ENCODE measurements at regions not wholly inside any gene's neighbourhood (a gene's known extent, or its start where the extent isn't known, plus 50 kb on each side); places are given as distances from the start of the nearest gene placed in this dataset.

GRCh38 chr22:47997052-47997590 lies 1234.7 kb downstream of the TBC1D22A start:
- DNase-seq = no peak
- H3K9me3 ChIP-seq = no peaks in the 10 kb centered on the region
- H3K27me3 ChIP-seq = peaks cover 0 to 7% (median 0%) of the 10 kb centered on the region in 3 donors
- WGBS, 5 donors = 58 to 73% (median 60%) methylated on average over 10 of the region's 10 CpGs
- no peaks in the 10 kb centered on the region for H3K36me3 ChIP-seq
- intact Hi-C loops (cut with DNase I; ENCODE audit: low total_unique reads) = no loop called here
- no peak overlapping the region for H3K27ac ChIP-seq
- no peak for TF ChIP-seq POLR2A (IDR thresholded peaks at IDR 0.05)
- TF ChIP-seq POLR2AphosphoS5 (IDR thresholded peaks at IDR 0.05) = no peak
- no peak for TF ChIP-seq EP300 (IDR thresholded peaks at IDR 0.05)
- TF ChIP-seq CTCF (IDR thresholded peaks at IDR 0.05) = no peak
- H3K4me1 ChIP-seq = no peaks in the 10 kb centered on the region
- H3K4me3 ChIP-seq = no peak overlapping the region

GRCh38 chr22:47996446-47996857 lies 1234.0 kb downstream of the TBC1D22A start:
- peaks cover 0 to 10% (median 0%) of the 10 kb centered on the region in 3 donors for H3K27me3 ChIP-seq
- 85 to 95% (median 87%) methylated on average over 4 to 8 of the region's 8 CpGs for WGBS, 5 donors
- intact Hi-C loops (cut with DNase I; ENCODE audit: low total_unique reads) = no loop called here
- no peak overlapping the region for H3K27ac ChIP-seq
- H3K4me1 ChIP-seq = no peaks in the 10 kb centered on the region
- H3K4me3 ChIP-seq = no peak overlapping the region
- no peak for DNase-seq
- no peaks in the 10 kb centered on the region for H3K36me3 ChIP-seq
- TF ChIP-seq CTCF (IDR thresholded peaks at IDR 0.05) = no peak
- TF ChIP-seq EP300 (IDR thresholded peaks at IDR 0.05) = no peak
- no peak for TF ChIP-seq POLR2AphosphoS5 (IDR thresholded peaks at IDR 0.05)
- TF ChIP-seq POLR2A (IDR thresholded peaks at IDR 0.05) = no peak
- no peaks in the 10 kb centered on the region for H3K9me3 ChIP-seq

GRCh38 chr22:47995718-47996117 lies 1233.3 kb downstream of the TBC1D22A start:
- DNase-seq = no peak
- no peaks in the 10 kb centered on the region for H3K4me1 ChIP-seq
- intact Hi-C loops (cut with DNase I; ENCODE audit: low total_unique reads) = no loop called here
- peaks cover 0 to 14% (median 0%) of the 10 kb centered on the region in 3 donors for H3K27me3 ChIP-seq
- WGBS, 5 donors = 75 to 89% (median 86%) methylated on average over 6 to 8 of the region's 8 CpGs
- H3K4me3 ChIP-seq = no peak overlapping the region
- no peaks in the 10 kb centered on the region for H3K9me3 ChIP-seq
- H3K36me3 ChIP-seq = no peaks in the 10 kb centered on the region
- H3K27ac ChIP-seq = no peak overlapping the region
- TF ChIP-seq POLR2AphosphoS5 (IDR thresholded peaks at IDR 0.05) (no peak), EP300 (IDR thresholded peaks at IDR 0.05) (no peak), POLR2A (IDR thresholded peaks at IDR 0.05) (no peak), CTCF (IDR thresholded peaks at IDR 0.05) (no peak)

- no peaks in the 10 kb centered on the region for H3K4me1 ChIP-seq
- TF ChIP-seq CTCF (IDR thresholded peaks at IDR 0.05) (no peak), POLR2AphosphoS5 (IDR thresholded peaks at IDR 0.05) (no peak), EP300 (IDR thresholded peaks at IDR 0.05) (no peak), POLR2A (IDR thresholded peaks at IDR 0.05) (no peak)
- H3K36me3 ChIP-seq = no peaks in the 10 kb centered on the region
- H3K27me3 ChIP-seq = peaks cover 0 to 14% (median 0%) of the 10 kb centered on the region in 3 donors
- DNase-seq = no peak
- no peak overlapping the region for H3K27ac ChIP-seq
- intact Hi-C loops (cut with DNase I; ENCODE audit: low total_unique reads) = no loop called here
- H3K9me3 ChIP-seq = no peaks in the 10 kb centered on the region
- H3K4me3 ChIP-seq = no peak overlapping the region
- 83 to 93% (median 91%) methylated on average over 17 of the region's 17 CpGs for WGBS, 5 donors
Measured at GRCh38 chr22:47995264-47995627, 1232.8 kb downstream of the TBC1D22A start.
